GM21423 (cell line): ENCODE measurements at regions not wholly inside any gene's neighbourhood (a gene's known extent, or its start where the extent isn't known, plus 50 kb on each side); places are given as distances from the start of the nearest gene placed in this dataset.
"Not testable (repeated sequence)": the region's sequence is repeated elsewhere in the genome, so short reads cannot be mapped to it uniquely, and the experiment has no call there.

Experiments
- ATAC-seq: cut with Tn5 transposase; IDR thresholded peaks from one replicate; pipeline ENCODE4 v1.9.1; 2021; ENCODE audit warnings: mild to moderate bottlenecking, moderate library complexity; ENCODE audit not compliant: unreplicated experiment

GRCh38 chr2:176790468-176790867 lies 422.1 kb upstream of the HNRNPA3 start:
- ATAC-seq, result no peak

GRCh38 chr2:176793792-176794191 lies 418.8 kb upstream of the HNRNPA3 start:
- ATAC-seq, result no peak

GRCh38 chr2:176794392-176794791 lies 418.2 kb upstream of the HNRNPA3 start:
- ATAC-seq, result no peak

GRCh38 chr2:176795823-176796222 lies 416.8 kb upstream of the HNRNPA3 start:
- ATAC-seq, result no peak

- not testable (repeated sequence) for ATAC-seq
Observed at GRCh38 chr2:176796677-176797076, 415.9 kb upstream of the HNRNPA3 start.

GRCh38 chr2:176804392-176804791 lies 408.2 kb upstream of the HNRNPA3 start:
- no peak for ATAC-seq

- ATAC-seq, result no peak
Observed at GRCh38 chr2:176805345-176805744, 407.2 kb upstream of the HNRNPA3 start.

- no peak for ATAC-seq
Observed at GRCh38 chr2:176812246-176812775, 400.3 kb upstream of the HNRNPA3 start.

- no peak for ATAC-seq
Observed at GRCh38 chr2:176813156-176813555, 399.4 kb upstream of the HNRNPA3 start.

- ATAC-seq, result no peak
Observed at GRCh38 chr2:176813621-176814049, 399.0 kb upstream of the HNRNPA3 start.

- no peak for ATAC-seq
Observed at GRCh38 chr2:176814274-176814673, 398.3 kb upstream of the HNRNPA3 start.

GRCh38 chr2:176814740-176815367 lies 397.7 kb upstream of the HNRNPA3 start:
- no peak for ATAC-seq

GRCh38 chr2:176817061-176817565 lies 395.5 kb upstream of the HNRNPA3 start:
- no peak for ATAC-seq

- no peak for ATAC-seq
Observed at GRCh38 chr2:176818076-176818475, 394.5 kb upstream of the HNRNPA3 start.

- no peak for ATAC-seq
Observed at GRCh38 chr2:176818617-176819016, 394.0 kb upstream of the HNRNPA3 start.

GRCh38 chr2:176819306-176819705 lies 393.3 kb upstream of the HNRNPA3 start:
- ATAC-seq, result no peak

GRCh38 chr2:176820371-176820932 lies 392.1 kb upstream of the HNRNPA3 start:
- no peak for ATAC-seq

- ATAC-seq, result no peak
Observed at GRCh38 chr2:176821350-176821749, 391.2 kb upstream of the HNRNPA3 start.

GRCh38 chr2:176822060-176822459 lies 390.5 kb upstream of the HNRNPA3 start:
- no peak for ATAC-seq

GRCh38 chr2:176826356-176826755 lies 386.2 kb upstream of the HNRNPA3 start:
- ATAC-seq, result no peak

GRCh38 chr2:176826984-176827668 lies 385.5 kb upstream of the HNRNPA3 start:
- no peak for ATAC-seq

- ATAC-seq, result peak; percentile 45
Observed at GRCh38 chr2:176830362-176830761, 382.2 kb upstream of the HNRNPA3 start.
